Bronchial epithelial cell (primary cell): ENCODE measurements at regions not wholly inside any gene's neighbourhood (a gene's known extent, or its start where the extent isn't known, plus 50 kb on each side); places are given as distances from the start of the nearest gene placed in this dataset.

Experiments used
- DNase-seq: peaks from one replicate; pipeline ENCODE4 v3.0.0-alpha.2; 2010; ENCODE audit warnings: low read depth
- FAIRE-seq: peaks from 2 replicates; lab custom pipeline; 2011; peaks lifted over from hg19 to GRCh38; lab: Jason Lieb, UNC
- H3K27me3 ChIP-seq: 2 replicates; pipeline ENCODE4 v1.5.1; 2011; ENCODE audit warnings: low read length; ENCODE audit not compliant: control insufficient read depth, insufficient read depth
- H3K36me3 ChIP-seq: 2 replicates; pipeline ENCODE4 v1.5.1; 2011; ENCODE audit warnings: low read length; ENCODE audit not compliant: control insufficient read depth, insufficient read depth
- H3K4me3 ChIP-seq: 2 replicates; pipeline ENCODE4 v1.5.1; 2011; ENCODE audit warnings: mild to moderate bottlenecking, low read depth, low read length, control low read depth
- TF ChIP-seq, protein P1 (sequence below): IDR thresholded peaks from 2 replicates; pipeline ENCODE4 v1.5.1; 2011; ENCODE audit warnings: mild to moderate bottlenecking, moderate library complexity, low read length, control low read depth, inconsistent platforms; ENCODE audit not compliant: insufficient read depth, severe bottlenecking

DNA sequence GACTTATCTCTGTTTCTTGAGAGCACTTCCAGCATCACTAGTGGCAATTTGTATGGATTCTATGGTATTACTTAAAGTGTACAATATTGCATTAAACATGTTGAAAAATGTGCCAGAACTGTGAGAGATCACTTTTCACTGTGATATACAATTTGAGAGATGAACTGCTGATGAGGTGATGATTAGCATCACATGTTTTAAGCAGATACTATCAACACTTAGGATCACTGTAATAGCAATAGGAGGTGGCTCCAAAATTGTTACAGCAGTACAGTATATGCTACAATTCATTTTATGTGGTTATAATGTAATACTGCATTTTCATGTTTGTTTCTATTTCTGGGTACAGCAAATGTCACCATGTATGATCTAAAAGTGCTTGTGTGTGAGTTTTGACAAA is 570.0 kb downstream of the PTPRC start:
- FAIRE-seq, result no peak

DNA sequence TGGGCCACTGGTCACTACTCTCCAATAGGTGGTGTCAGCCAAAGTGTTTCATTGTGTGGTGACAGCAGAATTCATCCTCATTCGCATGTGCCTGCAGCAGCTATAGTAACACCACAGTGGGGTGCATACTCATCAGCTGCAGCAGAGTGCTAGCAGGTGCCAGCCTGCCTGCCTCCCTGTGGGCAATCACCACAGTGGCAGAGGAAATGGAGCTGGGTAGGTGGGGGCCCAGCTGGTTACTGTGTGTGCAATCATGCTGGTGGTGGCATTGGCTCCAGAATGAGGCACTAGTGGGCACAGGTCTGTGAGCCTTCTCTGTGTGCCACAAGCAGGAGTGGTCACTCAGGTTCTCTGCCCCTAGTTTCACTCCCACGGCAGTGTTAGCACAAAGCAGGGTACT is 579.2 kb downstream of the PTPRC start:
- no peak overlapping the region for H3K4me3 ChIP-seq
- no peaks in the 10 kb centered on the region for H3K36me3 ChIP-seq
- no peak for DNase-seq
- H3K27me3 ChIP-seq, result no peaks in the 10 kb centered on the region
- TF ChIP-seq, protein P1, sequence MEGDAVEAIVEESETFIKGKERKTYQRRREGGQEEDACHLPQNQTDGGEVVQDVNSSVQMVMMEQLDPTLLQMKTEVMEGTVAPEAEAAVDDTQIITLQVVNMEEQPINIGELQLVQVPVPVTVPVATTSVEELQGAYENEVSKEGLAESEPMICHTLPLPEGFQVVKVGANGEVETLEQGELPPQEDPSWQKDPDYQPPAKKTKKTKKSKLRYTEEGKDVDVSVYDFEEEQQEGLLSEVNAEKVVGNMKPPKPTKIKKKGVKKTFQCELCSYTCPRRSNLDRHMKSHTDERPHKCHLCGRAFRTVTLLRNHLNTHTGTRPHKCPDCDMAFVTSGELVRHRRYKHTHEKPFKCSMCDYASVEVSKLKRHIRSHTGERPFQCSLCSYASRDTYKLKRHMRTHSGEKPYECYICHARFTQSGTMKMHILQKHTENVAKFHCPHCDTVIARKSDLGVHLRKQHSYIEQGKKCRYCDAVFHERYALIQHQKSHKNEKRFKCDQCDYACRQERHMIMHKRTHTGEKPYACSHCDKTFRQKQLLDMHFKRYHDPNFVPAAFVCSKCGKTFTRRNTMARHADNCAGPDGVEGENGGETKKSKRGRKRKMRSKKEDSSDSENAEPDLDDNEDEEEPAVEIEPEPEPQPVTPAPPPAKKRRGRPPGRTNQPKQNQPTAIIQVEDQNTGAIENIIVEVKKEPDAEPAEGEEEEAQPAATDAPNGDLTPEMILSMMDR, result no peak
- FAIRE-seq, result no peak

More for the DNA sequence above, 570.0 kb downstream of the PTPRC start:
- DNase-seq, result no peak
- Histone ChIP-seq H3K4me3 (no peak overlapping the region), H3K27me3 (no peaks in the 10 kb centered on the region), H3K36me3 (no peaks in the 10 kb centered on the region)
- TF ChIP-seq, protein P1, result no peak

DNA sequence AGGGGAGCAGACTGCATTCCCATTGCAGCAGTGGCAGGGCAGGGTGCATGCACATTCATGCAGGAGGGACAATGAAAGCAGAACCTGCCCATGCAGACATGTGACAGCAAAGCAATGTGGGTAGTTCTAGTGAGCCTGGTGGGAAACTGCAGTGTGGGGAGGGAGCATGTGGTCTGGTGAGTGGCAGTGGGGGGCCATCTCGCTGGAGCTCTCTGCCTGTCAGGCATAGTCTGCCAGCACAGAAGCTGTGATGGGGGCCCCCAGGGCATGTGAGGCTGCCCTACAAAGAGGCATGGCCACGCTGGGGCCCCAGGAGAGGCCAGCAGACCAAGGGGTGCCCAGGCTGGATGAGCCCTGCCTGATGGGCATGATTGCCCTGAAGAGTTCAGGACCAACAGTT is 579.7 kb downstream of the PTPRC start:
- H3K36me3 ChIP-seq, result no peaks in the 10 kb centered on the region
- DNase-seq, result no peak
- FAIRE-seq, result no peak
- TF ChIP-seq, protein P1, result no peak
- no peak overlapping the region for H3K4me3 ChIP-seq
- H3K27me3 ChIP-seq, result no peaks in the 10 kb centered on the region

DNA sequence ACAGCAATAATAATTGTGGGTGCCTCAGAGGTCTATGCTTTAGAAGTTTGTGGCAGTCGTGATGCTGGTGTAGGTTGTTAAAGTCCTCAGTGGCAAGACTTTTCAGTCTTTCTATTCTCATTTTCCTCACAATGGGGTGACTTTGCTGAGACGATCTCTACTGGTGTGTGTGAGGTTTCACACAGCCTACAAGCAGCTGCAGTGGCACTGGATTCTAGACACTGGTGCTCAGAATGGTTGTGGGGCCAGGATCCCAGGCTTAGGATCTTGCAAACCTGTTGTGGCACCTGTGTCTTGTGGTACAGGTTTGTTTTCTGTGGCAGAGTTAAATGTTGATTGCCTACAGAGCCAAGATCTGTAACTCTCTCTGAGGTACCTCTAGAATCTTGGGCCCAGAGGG is 581.2 kb downstream of the PTPRC start:
- Histone ChIP-seq H3K27me3 (no peaks in the 10 kb centered on the region), H3K4me3 (no peak overlapping the region), H3K36me3 (no peaks in the 10 kb centered on the region)
- TF ChIP-seq, protein P1, result no peak
- FAIRE-seq, result no peak
- no peak for DNase-seq

DNA sequence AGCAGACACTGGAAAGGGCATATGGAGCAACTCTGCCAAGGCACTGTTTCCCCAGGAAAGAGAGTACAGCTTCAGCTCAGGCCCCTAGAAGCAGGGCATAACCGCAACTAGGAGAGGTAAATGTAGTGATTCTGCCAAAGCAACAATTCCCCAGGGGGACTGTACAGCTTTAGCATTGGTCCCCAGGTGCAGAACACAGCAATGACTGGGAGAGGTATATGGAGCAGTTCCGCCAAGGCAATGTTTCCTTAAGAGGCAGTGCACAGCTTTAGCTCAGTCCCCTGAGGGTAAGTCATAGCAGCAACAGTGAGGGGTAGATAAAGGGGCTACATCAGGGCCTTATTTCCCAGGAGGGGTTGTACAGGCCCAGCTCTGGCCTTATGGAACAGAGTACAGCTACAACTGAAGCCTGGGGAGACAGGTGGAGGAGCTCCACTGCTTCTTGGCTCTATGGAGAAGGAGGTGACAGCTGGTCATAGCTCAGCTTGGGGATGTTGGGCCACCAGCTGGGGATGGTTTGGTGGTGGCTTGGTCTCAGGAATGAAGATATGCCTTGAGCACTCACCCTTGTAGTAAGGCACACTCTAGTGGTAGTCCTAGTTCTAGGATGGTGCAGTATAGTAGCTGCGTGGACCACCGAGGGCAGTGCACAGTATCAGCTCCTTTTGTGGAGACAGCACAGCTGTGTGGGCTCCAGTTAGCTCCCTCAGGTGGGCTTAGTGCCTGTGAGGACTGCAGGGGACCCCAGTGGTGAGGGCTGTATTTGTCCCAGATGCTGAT is 582.7 kb downstream of the PTPRC start:
- Histone ChIP-seq H3K27me3 (no peaks in the 10 kb centered on the region), H3K4me3 (no peak overlapping the region), H3K36me3 (no peaks in the 10 kb centered on the region)
- FAIRE-seq (peak; percentile 91), DNase-seq (no peak)
- TF ChIP-seq, protein P1, result no peak

DNA sequence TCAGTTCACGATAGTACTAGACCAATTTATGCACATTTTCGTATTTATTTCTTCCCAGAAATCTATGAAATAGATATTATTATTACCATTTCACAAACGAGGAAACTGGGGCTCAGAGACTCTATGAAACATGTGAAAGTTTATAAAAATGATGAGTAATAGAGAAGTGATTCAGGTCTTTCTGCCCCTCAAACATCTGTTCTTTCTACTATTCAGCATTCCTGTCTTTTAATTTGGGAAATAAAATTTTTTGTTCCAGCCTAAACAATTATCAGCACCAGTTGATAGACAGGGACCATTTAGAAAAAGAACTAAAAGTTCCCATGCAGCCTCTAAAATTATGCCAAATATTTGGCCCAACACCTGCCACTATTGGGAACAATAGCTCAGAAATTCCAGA is 585.1 kb downstream of the PTPRC start:
- no peak overlapping the region for H3K4me3 ChIP-seq
- TF ChIP-seq, protein P1, result no peak
- DNase-seq, result no peak
- H3K36me3 ChIP-seq, result no peaks in the 10 kb centered on the region
- H3K27me3 ChIP-seq, result no peaks in the 10 kb centered on the region
- no peak for FAIRE-seq
